ENCODE measurements at regions not wholly inside any gene's neighbourhood (a gene's known extent, or its start where the extent isn't known, plus 50 kb on each side); places are given as distances from the start of the nearest gene placed in this dataset.

GRCh38 chr20:53838311-53838868, 232.0 kb downstream of the BCAS1 start:
- TF ChIP-seq CTCF (conservative IDR thresholded peaks at IDR 0.05; ENCODE audit: low read depth, low read length) = no peak
- DNase-seq (ENCODE audit: low read depth) = no peak
- no peak overlapping the region for H3K4me3 ChIP-seq (ENCODE audit: low read depth, low read length)

- no peak for TF ChIP-seq CTCF (conservative IDR thresholded peaks at IDR 0.05; ENCODE audit: low read depth, low read length)
- no peak overlapping the region for H3K4me3 ChIP-seq (ENCODE audit: low read depth, low read length)
- no peak for DNase-seq (ENCODE audit: low read depth)
Observed at GRCh38 chr20:53837126-53837826, 233.1 kb downstream of the BCAS1 start.

GRCh38 chr20:53834749-53835148, 235.6 kb downstream of the BCAS1 start:
- no peak overlapping the region for H3K4me3 ChIP-seq (ENCODE audit: low read depth, low read length)
- TF ChIP-seq CTCF (conservative IDR thresholded peaks at IDR 0.05; ENCODE audit: low read depth, low read length) = no peak
- DNase-seq (ENCODE audit: low read depth) = no peak

- DNase-seq (ENCODE audit: low read depth) = peak; percentile 15
- H3K4me3 ChIP-seq (ENCODE audit: low read depth, low read length) = no peak overlapping the region
- TF ChIP-seq CTCF (conservative IDR thresholded peaks at IDR 0.05; ENCODE audit: low read depth, low read length) = no peak
Observed at GRCh38 chr20:53834062-53834442, 236.3 kb downstream of the BCAS1 start.

GRCh38 chr20:53833333-53834061, 236.9 kb downstream of the BCAS1 start:
- no peak overlapping the region for H3K4me3 ChIP-seq (ENCODE audit: low read depth, low read length)
- no peak for DNase-seq (ENCODE audit: low read depth)
- no peak for TF ChIP-seq CTCF (conservative IDR thresholded peaks at IDR 0.05; ENCODE audit: low read depth, low read length)

- DNase-seq (ENCODE audit: low read depth) = no peak
- H3K4me3 ChIP-seq (ENCODE audit: low read depth, low read length) = no peak overlapping the region
- no peak for TF ChIP-seq CTCF (conservative IDR thresholded peaks at IDR 0.05; ENCODE audit: low read depth, low read length)
Observed at GRCh38 chr20:53832499-53832898, 237.9 kb downstream of the BCAS1 start.

All from choroid plexus epithelial cell (primary cell).